ENCODE measurements at regions not wholly inside any gene's neighbourhood (a gene's known extent, or its start where the extent isn't known, plus 50 kb on each side); places are given as distances from the start of the nearest gene placed in this dataset.

DNA sequence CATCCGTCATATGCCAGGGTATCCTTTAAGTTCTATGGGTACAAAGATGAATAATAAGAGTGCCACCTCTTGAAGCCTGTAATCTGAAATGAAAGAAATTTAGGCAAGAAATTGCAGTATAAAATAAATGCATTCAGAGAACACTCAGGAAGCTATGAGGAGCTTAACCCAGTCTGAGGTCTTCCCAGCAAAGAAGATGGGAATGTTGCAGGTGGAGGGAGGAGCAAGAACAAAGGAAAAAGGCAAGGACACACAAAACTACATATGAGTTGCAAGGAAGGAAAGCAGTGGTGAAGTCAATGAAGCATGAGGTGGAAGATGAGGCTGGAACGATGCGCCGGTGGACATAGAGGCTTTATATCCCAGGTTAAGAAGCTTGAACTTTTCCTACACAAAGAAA is 67.0 kb upstream of the DST start:
- no peaks in the 10 kb centered on the region for H3K27me3 ChIP-seq (ENCODE audit: low read length)
- H2AFZ ChIP-seq (ENCODE audit: low read depth, low read length, severe bottlenecking), result no peak overlapping the region
- no peaks in the 10 kb centered on the region for H3K9me2 ChIP-seq (replicated peaks; ENCODE audit: insufficient read depth, low read length)
- no peaks in the 10 kb centered on the region for H3K79me2 ChIP-seq (ENCODE audit: insufficient read depth, low read length)
- no peaks in the 10 kb centered on the region for H3F3A ChIP-seq (ENCODE audit: insufficient read depth)
- H3K27ac ChIP-seq (ENCODE audit: low read depth, low read length), result no peak overlapping the region
- H3K4me3 ChIP-seq (ENCODE audit: insufficient read depth, low read length, poor library complexity, severe bottlenecking), result no peak overlapping the region
- H3K9ac ChIP-seq (ENCODE audit: low read length), result no peak overlapping the region
- H3K4me2 ChIP-seq (ENCODE audit: low read depth, low read length, poor library complexity, severe bottlenecking), result no peak overlapping the region
- no peaks in the 10 kb centered on the region for H3K36me3 ChIP-seq (ENCODE audit: low read length)
- no peaks in the 10 kb centered on the region for H3K9me3 ChIP-seq (ENCODE audit: insufficient read depth, low read length)
- H4K20me1 ChIP-seq (ENCODE audit: low read depth, low read length), result no peaks in the 10 kb centered on the region
- TF ChIP-seq EZH2phosphoT487 (conservative IDR thresholded peaks at IDR 0.05; ENCODE audit: low read length), result no peak
- TF ChIP-seq, protein P1, sequence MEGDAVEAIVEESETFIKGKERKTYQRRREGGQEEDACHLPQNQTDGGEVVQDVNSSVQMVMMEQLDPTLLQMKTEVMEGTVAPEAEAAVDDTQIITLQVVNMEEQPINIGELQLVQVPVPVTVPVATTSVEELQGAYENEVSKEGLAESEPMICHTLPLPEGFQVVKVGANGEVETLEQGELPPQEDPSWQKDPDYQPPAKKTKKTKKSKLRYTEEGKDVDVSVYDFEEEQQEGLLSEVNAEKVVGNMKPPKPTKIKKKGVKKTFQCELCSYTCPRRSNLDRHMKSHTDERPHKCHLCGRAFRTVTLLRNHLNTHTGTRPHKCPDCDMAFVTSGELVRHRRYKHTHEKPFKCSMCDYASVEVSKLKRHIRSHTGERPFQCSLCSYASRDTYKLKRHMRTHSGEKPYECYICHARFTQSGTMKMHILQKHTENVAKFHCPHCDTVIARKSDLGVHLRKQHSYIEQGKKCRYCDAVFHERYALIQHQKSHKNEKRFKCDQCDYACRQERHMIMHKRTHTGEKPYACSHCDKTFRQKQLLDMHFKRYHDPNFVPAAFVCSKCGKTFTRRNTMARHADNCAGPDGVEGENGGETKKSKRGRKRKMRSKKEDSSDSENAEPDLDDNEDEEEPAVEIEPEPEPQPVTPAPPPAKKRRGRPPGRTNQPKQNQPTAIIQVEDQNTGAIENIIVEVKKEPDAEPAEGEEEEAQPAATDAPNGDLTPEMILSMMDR (IDR thresholded peaks at IDR 0.05; ENCODE audit: insufficient read depth, low read length, poor library complexity, severe bottlenecking), result no peak

DNA sequence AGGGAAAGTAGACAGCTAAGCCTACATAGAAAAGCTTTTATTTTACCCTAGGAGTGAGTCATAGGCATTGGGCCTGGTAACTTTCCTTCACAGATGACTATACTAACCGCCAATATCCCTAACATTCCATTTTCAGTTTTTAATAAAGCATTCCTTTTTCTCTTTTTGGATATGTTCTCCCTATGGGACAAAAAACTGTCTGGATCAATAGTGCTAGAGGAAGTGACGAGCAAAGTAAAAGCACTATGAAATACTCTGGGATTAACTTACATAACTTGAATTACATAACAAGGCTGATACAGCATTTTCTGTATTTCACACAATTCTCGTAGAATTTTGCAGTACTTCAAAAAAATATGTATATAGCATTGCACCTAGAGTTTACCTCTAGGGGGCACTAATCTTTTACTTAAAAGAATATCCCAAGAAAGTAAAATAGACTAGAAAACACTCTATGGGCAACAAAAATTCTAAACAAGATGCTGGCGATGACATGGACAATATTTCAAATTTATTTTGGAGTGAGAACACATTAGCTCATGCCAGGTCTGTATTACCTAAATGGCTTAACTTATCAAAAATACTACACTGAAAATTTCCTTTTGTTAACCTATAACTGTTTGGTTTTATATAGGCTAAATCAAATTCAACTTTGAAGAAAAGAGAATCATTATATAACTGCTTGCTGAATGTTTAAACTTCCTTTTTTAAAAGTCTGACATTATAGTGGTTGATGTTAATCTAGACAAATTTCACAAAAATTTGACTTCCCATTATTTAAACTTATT is 66.3 kb upstream of the DST start:
- 0 out of 2 replicates have a peak, but pooled peaks cover 2% of the 10 kb centered on the region for H3K27me3 ChIP-seq (ENCODE audit: low read length)
- no peak overlapping the region for H3K9ac ChIP-seq (ENCODE audit: low read length)
- H3K79me2 ChIP-seq (ENCODE audit: insufficient read depth, low read length), result no peaks in the 10 kb centered on the region
- H3K4me2 ChIP-seq (ENCODE audit: low read depth, low read length, poor library complexity, severe bottlenecking), result no peak overlapping the region
- H2AFZ ChIP-seq (ENCODE audit: low read depth, low read length, severe bottlenecking), result no peak overlapping the region
- no peaks in the 10 kb centered on the region for H3K9me2 ChIP-seq (replicated peaks; ENCODE audit: insufficient read depth, low read length)
- no peak overlapping the region for H3K27ac ChIP-seq (ENCODE audit: low read depth, low read length)
- no peaks in the 10 kb centered on the region for H3K36me3 ChIP-seq (ENCODE audit: low read length)
- H3F3A ChIP-seq (ENCODE audit: insufficient read depth), result no peaks in the 10 kb centered on the region
- no peak overlapping the region for H3K4me3 ChIP-seq (ENCODE audit: insufficient read depth, low read length, poor library complexity, severe bottlenecking)
- TF ChIP-seq, protein P1 (IDR thresholded peaks at IDR 0.05; ENCODE audit: insufficient read depth, low read length, poor library complexity, severe bottlenecking), result peak; percentile 65
- no peak for TF ChIP-seq EZH2phosphoT487 (conservative IDR thresholded peaks at IDR 0.05; ENCODE audit: low read length)
- H4K20me1 ChIP-seq (ENCODE audit: low read depth, low read length), result no peaks in the 10 kb centered on the region
- no peaks in the 10 kb centered on the region for H3K9me3 ChIP-seq (ENCODE audit: insufficient read depth, low read length)

DNA sequence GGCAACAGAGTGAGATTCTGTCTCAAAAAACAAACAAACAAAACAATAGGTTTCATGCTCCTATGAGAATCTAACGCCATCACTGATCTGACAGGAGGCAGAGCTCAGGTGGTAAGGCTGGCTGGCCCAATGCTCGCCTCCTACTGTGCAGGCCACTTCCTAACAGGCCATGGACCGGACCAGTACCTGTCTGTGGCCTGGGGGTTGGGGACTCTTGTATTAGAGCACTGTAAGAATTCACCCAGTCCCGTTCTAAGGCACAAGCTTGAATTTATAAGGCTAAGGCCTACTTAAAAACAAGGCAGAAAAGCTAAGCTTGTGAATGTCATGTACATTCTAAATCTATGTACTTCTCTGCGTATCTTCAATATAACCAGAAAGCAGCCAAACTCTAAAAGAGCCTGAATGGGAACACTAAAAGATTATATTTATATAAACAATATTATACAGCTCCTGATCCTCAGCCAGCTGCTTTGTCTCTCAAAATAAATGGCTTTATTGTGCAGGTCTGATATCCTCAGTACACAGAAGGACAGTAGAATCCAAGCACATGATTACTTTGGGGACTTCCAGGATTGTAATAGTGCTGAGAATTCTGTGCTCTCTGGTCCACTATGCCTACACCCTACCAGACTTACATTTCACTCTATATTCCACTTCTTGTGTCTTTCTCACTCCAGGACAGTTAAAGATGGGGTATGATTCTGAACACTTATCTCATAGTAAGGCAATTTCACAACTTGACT is 64.5 kb upstream of the DST start:
- Histone ChIP-seq H3K27ac (ENCODE audit: low read depth, low read length) (no peak overlapping the region), H3K4me2 (ENCODE audit: low read depth, low read length, poor library complexity, severe bottlenecking) (no peak overlapping the region), H3K79me2 (ENCODE audit: insufficient read depth, low read length) (no peaks in the 10 kb centered on the region), H3K9me2 (replicated peaks; ENCODE audit: insufficient read depth, low read length) (no peaks in the 10 kb centered on the region), H3K36me3 (ENCODE audit: low read length) (no peaks in the 10 kb centered on the region), H4K20me1 (ENCODE audit: low read depth, low read length) (no peaks in the 10 kb centered on the region), H3K9me3 (ENCODE audit: insufficient read depth, low read length) (no peaks in the 10 kb centered on the region), H3K9ac (ENCODE audit: low read length) (no peak overlapping the region), H3K27me3 (ENCODE audit: low read length) (0 out of 2 replicates have a peak, but pooled peaks cover 5% of the 10 kb centered on the region), H3F3A (ENCODE audit: insufficient read depth) (no peaks in the 10 kb centered on the region), H3K4me3 (ENCODE audit: insufficient read depth, low read length, poor library complexity, severe bottlenecking) (no peak overlapping the region), H2AFZ (ENCODE audit: low read depth, low read length, severe bottlenecking) (no peak overlapping the region)
- TF ChIP-seq, protein P1 (IDR thresholded peaks at IDR 0.05; ENCODE audit: insufficient read depth, low read length, poor library complexity, severe bottlenecking), result no peak
- TF ChIP-seq EZH2phosphoT487 (conservative IDR thresholded peaks at IDR 0.05; ENCODE audit: low read length), result no peak
